OCI-LY7 (cell line): ENCODE measurements at regions not wholly inside any gene's neighbourhood (a gene's known extent, or its start where the extent isn't known, plus 50 kb on each side); places are given as distances from the start of the nearest gene placed in this dataset.

Experiments
- BruUV-seq: library from RNA; stranded (reverse); fragments of 400-500 nt; replicated peaks from 2 replicates; lab custom pipeline; 2021; lab: Mats Ljungman, UMichigan
- CTCF ChIA-PET: fragments of 300-600 bp; sonication (Branson Sonifier 250); formaldehyde crosslinking; loops from one replicate; lab custom pipeline; 2022; ENCODE audit warnings: antibody characterized with exemption; ENCODE audit not compliant: unreplicated experiment; lab: Charles Lee
- POLR2A ChIA-PET: fragments of 300-600 bp; sonication (Branson Sonifier 250); formaldehyde crosslinking; loops from one replicate; lab custom pipeline; 2022; ENCODE audit warnings: antibody characterized with exemption; lab: Charles Lee
- DNase-seq: peaks from one replicate; pipeline ENCODE4 v3.0.0-alpha.2; 2015; ENCODE audit warnings: low spot score
- H2AFZ ChIP-seq: fragments of 200-600 bp; sonication (generic), shearing (Covaris generic); 2 replicates; pipeline ENCODE4 v1.6.1; 2014; ENCODE audit warnings: mild to moderate bottlenecking, antibody characterized with exemption, low read length, moderate library complexity
- H3K27ac ChIP-seq: fragments of 200-600 bp; sonication (generic); 2 replicates; pipeline ENCODE4 v1.5.1; 2014; ENCODE audit warnings: mixed run types, low read depth, mild to moderate bottlenecking, moderate library complexity, low read length, inconsistent platforms; ENCODE audit not compliant: poor library complexity, severe bottlenecking
- H3K36me3 ChIP-seq: fragments of 200-600 bp; sonication (generic); 2 replicates; pipeline ENCODE4 v1.6.1; 2014; ENCODE audit warnings: mild to moderate bottlenecking, antibody characterized with exemption, low read length, moderate library complexity, mixed read lengths; ENCODE audit not compliant: insufficient read depth
- H3K4me1 ChIP-seq: fragments of 200-600 bp; sonication (generic); 2 replicates; pipeline ENCODE4 v1.5.1; 2014; ENCODE audit warnings: mild to moderate bottlenecking, low read length; ENCODE audit not compliant: insufficient read depth, poor library complexity, severe bottlenecking
- H3K4me2 ChIP-seq: fragments of 200-600 bp; sonication (generic); 2 replicates; pipeline ENCODE4 v1.6.1; 2014; ENCODE audit warnings: mild to moderate bottlenecking, low read length
- H3K4me3 ChIP-seq: fragments of 200-600 bp; sonication (generic); 2 replicates; pipeline ENCODE4 v1.5.1; 2014; ENCODE audit warnings: mild to moderate bottlenecking, low read depth, low read length; ENCODE audit not compliant: poor library complexity, severe bottlenecking
- H3K79me2 ChIP-seq: fragments of 200-600 bp; sonication (generic); 2 replicates; pipeline ENCODE4 v1.6.1; 2016; ENCODE audit warnings: low read depth, mild to moderate bottlenecking, low read length, moderate library complexity, mixed read lengths; ENCODE audit not compliant: insufficient read depth
- H3K9me2 ChIP-seq: fragments of 200-600 bp; sonication (generic); 2 replicates; pipeline ENCODE4 v1.6.1; 2016; ENCODE audit warnings: mild to moderate bottlenecking, low read length, mixed read lengths; ENCODE audit not compliant: insufficient read depth
- H3K9me3 ChIP-seq: fragments of 200-600 bp; sonication (generic); 2 replicates; pipeline ENCODE4 v1.6.1; 2014; ENCODE audit warnings: mild to moderate bottlenecking, mixed run types, low read length, mixed read lengths
- H4K20me1 ChIP-seq: fragments of 200-600 bp; sonication (generic); 2 replicates; pipeline ENCODE4 v1.6.1; 2014; ENCODE audit warnings: mild to moderate bottlenecking, antibody characterized with exemption, low read length, moderate library complexity, mixed read lengths; ENCODE audit not compliant: insufficient read depth
- CTCF ChIP-seq: fragments of 200-600 bp; sonication (generic); conservative IDR thresholded peaks from 2 replicates; pipeline ENCODE4 v1.5.1; 2014; ENCODE audit warnings: mild to moderate bottlenecking, antibody characterized with exemption, low read length, moderate library complexity, mixed read lengths
- EZH2phosphoT487 ChIP-seq: fragments of 200-600 bp; sonication (generic); IDR thresholded peaks from 2 replicates; pipeline ENCODE4 v1.6.1; 2018; ENCODE audit warnings: low read depth, borderline replicate concordance, mild to moderate bottlenecking, mixed run types, antibody characterized with exemption, low read length, moderate library complexity, mixed read lengths
- intact Hi-C: fragments of 100-400 bp; cut with micrococcal nuclease; formaldehyde crosslinking; loops from one replicate; pipeline ENCODE4 v1.10.0; 2022; ENCODE audit not compliant: unreplicated experiment

GRCh38 chr6:3962291-3963280, 113.4 kb downstream of the FAM50B start:
- CTCF ChIA-PET: no interaction called here
- H3K27ac ChIP-seq: no peak overlapping the region
- H4K20me1 ChIP-seq: no peaks in the 10 kb centered on the region
- no peak overlapping the region for H3K4me2 ChIP-seq
- H3K4me3 ChIP-seq: no peak overlapping the region
- no TSS peak for BruUV-seq
- H3K79me2 ChIP-seq: no peaks in the 10 kb centered on the region
- intact Hi-C loops: no loop called here
- H3K36me3 ChIP-seq: no peaks in the 10 kb centered on the region
- no peaks in the 10 kb centered on the region for H3K4me1 ChIP-seq
- TF ChIP-seq CTCF (no peak), EZH2phosphoT487 (no peak)
- DNase-seq: no peak
- no peaks in the 10 kb centered on the region for H3K9me2 ChIP-seq
- no peaks in the 10 kb centered on the region for H3K9me3 ChIP-seq
- POLR2A ChIA-PET: no interaction called here
- H2AFZ ChIP-seq: no peak overlapping the region

DNA sequence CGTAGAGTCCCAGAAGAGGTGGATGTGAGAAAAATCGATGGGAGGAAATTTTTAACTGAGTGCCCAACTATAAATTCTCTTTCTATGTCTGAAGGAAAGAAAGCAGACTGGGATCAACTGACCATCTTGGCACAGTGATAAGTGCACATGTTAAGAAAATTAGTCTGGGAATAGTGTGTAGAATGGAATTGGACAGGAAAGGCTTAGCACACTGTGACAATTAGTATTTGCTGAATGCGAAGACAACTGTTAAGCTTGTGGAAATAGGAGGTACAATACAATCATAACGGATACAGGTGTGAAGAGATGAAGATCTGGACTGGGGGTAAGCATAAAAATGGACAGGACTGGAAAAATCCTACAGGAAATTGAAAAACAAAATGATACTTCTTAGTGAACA, 114.3 kb downstream of the FAM50B start:
- intact Hi-C loops: no loop called here
- Histone ChIP-seq H3K79me2 (no peaks in the 10 kb centered on the region), H3K9me2 (no peaks in the 10 kb centered on the region), H3K36me3 (no peaks in the 10 kb centered on the region), H3K4me2 (no peak overlapping the region), H2AFZ (no peak overlapping the region), H3K27ac (no peak overlapping the region), H3K4me3 (no peak overlapping the region), H4K20me1 (no peaks in the 10 kb centered on the region), H3K9me3 (no peaks in the 10 kb centered on the region), H3K4me1 (no peaks in the 10 kb centered on the region)
- no TSS peak for BruUV-seq
- TF ChIP-seq EZH2phosphoT487 (no peak), CTCF (no peak)
- no peak for DNase-seq
- ChIA-PET POLR2A (no interaction called here), CTCF (no interaction called here)
